ENCODE measurements at regions not wholly inside any gene's neighbourhood (a gene's known extent, or its start where the extent isn't known, plus 50 kb on each side); places are given as distances from the start of the nearest gene placed in this dataset.
"Not testable (repeated sequence)": the region's sequence is repeated elsewhere in the genome, so short reads cannot be mapped to it uniquely, and the experiment has no call there.

GRCh38 chr3:5035113-5035512, 55.9 kb downstream of the BHLHE40 start:
- no peak for DNase-seq (ENCODE audit: low spot score)

GRCh38 chr3:5035692-5036391, 56.6 kb downstream of the BHLHE40 start:
- DNase-seq (ENCODE audit: low spot score), result no peak

GRCh38 chr3:5036392-5036766, 57.1 kb downstream of the BHLHE40 start:
- DNase-seq (ENCODE audit: low spot score), result no peak

GRCh38 chr3:5036858-5037257, 57.6 kb downstream of the BHLHE40 start:
- no peak for DNase-seq (ENCODE audit: low spot score)

GRCh38 chr3:5039585-5039984, 60.3 kb downstream of the BHLHE40 start:
- DNase-seq (ENCODE audit: low spot score), result no peak

- DNase-seq (ENCODE audit: low spot score), result no peak
These were observed 62.1 kb downstream of the BHLHE40 start for GRCh38 chr3:5041315-5041714.

- DNase-seq (ENCODE audit: low spot score), result no peak
These were observed 66.7 kb downstream of the BHLHE40 start for GRCh38 chr3:5045961-5046360.

- no peak for DNase-seq (ENCODE audit: low spot score)
These were observed 68.7 kb downstream of the BHLHE40 start for GRCh38 chr3:5047764-5048419.

GRCh38 chr3:5051772-5052171, 70.3 kb upstream of the ARL8B start:
- DNase-seq (ENCODE audit: low spot score), result no peak

GRCh38 chr3:5052247-5052646, 69.8 kb upstream of the ARL8B start:
- no peak for DNase-seq (ENCODE audit: low spot score)

GRCh38 chr3:5053021-5053831, 68.9 kb upstream of the ARL8B start:
- no peak for DNase-seq (ENCODE audit: low spot score)

GRCh38 chr3:5054098-5054497, 68.0 kb upstream of the ARL8B start:
- no peak for DNase-seq (ENCODE audit: low spot score)

GRCh38 chr3:5054579-5054978, 67.5 kb upstream of the ARL8B start:
- DNase-seq (ENCODE audit: low spot score), result not testable (repeated sequence)

- DNase-seq (ENCODE audit: low spot score), result no peak
These were observed 66.6 kb upstream of the ARL8B start for GRCh38 chr3:5055357-5056110.

- no peak for DNase-seq (ENCODE audit: low spot score)
These were observed 66.0 kb upstream of the ARL8B start for GRCh38 chr3:5056111-5056391.

GRCh38 chr3:5057272-5057671, 64.8 kb upstream of the ARL8B start:
- DNase-seq (ENCODE audit: low spot score), result no peak

- DNase-seq (ENCODE audit: low spot score), result peak; percentile 71
These were observed 64.2 kb upstream of the ARL8B start for GRCh38 chr3:5057857-5058324.

GRCh38 chr3:5058471-5058951, 63.6 kb upstream of the ARL8B start:
- no peak for DNase-seq (ENCODE audit: low spot score)

- no peak for DNase-seq (ENCODE audit: low spot score)
These were observed 62.3 kb upstream of the ARL8B start for GRCh38 chr3:5059782-5060181.

GRCh38 chr3:5061218-5061569, 60.9 kb upstream of the ARL8B start:
- no peak for DNase-seq (ENCODE audit: low spot score)

- no peak for DNase-seq (ENCODE audit: low spot score)
These were observed 58.4 kb upstream of the ARL8B start for GRCh38 chr3:5063724-5064123.

- DNase-seq (ENCODE audit: low spot score), result no peak
These were observed 53.5 kb upstream of the ARL8B start for GRCh38 chr3:5068531-5069050.
